DMS153 (cell line): ENCODE measurements at regions not wholly inside any gene's neighbourhood (a gene's known extent, or its start where the extent isn't known, plus 50 kb on each side); places are given as distances from the start of the nearest gene placed in this dataset.

Experiments
- DNase-seq: peaks from one replicate; lab custom pipeline; 2025; lab: John Stamatoyannopoulos, UW

- DNase-seq = no peak
These were observed 131.7 kb upstream of the NEO1 start for GRCh38 chr15:72920551-72920950.

- no peak for DNase-seq
These were observed 132.3 kb upstream of the NEO1 start for GRCh38 chr15:72919936-72920465.

DNA sequence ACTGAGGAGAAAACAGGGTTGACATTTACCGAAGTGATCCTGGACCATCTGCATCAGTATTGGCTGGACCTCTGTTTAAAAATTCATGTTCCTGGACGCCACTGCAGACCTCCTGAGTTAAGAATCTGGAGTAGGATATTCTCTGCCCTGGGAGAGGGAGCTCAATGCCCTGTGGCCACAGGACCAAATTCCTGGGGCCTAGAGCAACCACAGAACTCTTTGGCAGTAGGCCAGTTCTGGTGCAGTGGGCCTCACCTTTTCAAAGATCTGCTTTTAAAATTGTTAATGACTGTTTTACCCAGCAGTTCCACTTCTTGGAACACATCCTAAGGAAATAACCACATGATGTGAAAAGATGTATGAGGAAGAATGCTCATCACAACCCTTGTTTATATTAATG lies 133.3 kb upstream of the ADPGK start:
- no peak for DNase-seq

- no peak for DNase-seq
These were observed 132.8 kb upstream of the ADPGK start for GRCh38 chr15:72916378-72916777.

- no peak for DNase-seq
These were observed 132.3 kb upstream of the ADPGK start for GRCh38 chr15:72915843-72916242.

DNA sequence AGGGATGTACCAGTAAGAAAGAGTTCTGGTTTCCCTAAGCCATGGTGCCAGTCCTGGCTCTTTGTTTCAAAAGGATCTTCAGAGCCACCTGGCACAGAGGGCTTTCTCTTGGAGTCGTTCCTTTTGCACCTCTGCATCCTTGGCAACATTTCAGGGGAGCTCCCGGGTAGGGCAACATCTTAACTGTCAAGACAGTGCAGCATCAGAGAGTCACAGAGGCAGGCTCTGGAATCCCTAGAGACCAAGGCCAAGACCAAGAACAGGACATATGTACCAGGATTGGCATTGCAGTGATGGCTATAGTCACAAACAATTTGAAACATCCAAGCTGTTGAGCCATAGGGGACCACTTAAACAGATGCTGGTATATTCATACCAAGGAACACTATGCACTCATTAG lies 129.4 kb upstream of the ADPGK start:
- no peak for DNase-seq

DNA sequence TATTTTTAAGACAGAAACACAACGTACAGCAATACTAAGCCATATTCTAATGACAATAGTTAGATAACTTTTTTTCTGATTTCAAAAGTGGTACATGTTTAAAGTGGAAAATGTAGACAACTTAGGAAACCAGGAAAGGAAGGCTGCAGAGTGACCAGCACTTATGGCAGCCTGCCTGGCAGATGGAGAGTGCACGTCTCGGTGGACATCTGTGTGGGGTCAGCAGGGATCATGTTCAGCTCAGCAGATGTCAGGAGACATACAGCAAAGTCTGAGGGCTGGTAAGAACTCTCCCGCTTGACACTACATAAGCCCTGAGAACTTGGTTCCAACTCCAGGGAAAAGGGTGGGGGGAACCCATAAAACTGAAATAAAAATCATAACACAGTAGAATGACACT lies 128.6 kb upstream of the ADPGK start:
- DNase-seq = no peak

- DNase-seq = no peak
These were observed 128.1 kb upstream of the ADPGK start for GRCh38 chr15:72911626-72912025.

DNA sequence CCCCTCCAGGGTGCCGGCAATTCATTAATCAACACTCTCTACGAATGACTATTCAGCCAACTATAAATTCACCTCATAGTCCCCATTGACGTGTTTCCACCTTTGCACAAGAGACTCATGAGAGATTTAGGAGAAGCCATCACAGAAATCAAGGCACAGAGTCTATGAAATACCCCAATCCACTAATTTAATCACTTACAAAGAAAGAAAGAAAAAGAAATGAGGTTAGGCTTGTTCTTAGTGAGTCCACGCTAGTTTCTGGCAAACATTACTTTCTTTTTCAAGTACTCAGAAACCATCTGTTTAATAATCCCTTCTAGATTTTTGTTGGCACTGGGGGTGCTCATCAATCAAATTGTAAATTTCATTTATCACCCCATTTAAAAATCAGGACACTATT lies 125.2 kb upstream of the ADPGK start:
- no peak for DNase-seq

DNA sequence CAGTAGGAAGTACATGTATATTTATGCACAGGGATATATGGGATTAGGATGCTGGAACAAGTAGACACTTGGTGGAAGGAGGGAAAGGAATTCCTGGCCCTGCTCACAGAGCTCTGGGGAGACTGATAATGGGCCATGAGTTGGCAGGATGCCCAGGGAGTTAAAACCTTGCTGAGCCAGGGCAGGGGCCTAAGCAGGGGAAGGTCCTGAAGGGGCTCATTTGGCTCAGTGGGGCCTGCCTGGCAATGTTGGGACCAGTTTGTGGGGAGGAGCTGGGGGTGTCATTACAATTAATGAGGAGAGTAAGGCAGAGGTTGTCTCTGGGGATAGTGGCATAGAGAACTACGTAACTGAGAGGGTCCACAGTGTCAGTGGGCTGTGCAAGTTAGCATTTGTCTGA lies 124.2 kb upstream of the ADPGK start:
- DNase-seq = no peak

GRCh38 chr15:72902919-72903260 lies 119.3 kb upstream of the ADPGK start:
- no peak for DNase-seq

GRCh38 chr15:72902245-72902918 lies 118.8 kb upstream of the ADPGK start:
- DNase-seq = no peak

DNA sequence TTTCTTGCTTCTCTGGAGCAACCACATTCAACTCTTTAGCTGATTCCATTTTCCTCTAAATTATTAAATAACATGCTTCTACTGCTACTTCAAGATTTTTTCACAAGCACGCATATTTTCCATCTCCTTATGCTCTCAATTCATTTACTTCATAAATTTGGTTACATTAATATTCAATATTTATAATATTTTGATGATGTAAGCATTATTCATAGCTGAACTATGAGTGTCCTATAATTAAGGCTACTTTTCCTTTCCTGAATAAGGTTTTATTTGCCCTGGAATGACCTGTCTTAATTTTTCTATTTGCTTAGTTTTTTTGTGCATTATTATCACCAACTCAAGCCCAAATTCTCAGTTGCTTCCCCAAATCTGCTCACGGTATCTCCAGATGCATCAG lies 109.4 kb upstream of the ADPGK start:
- no peak for DNase-seq

GRCh38 chr15:72890043-72890442 lies 106.5 kb upstream of the ADPGK start:
- DNase-seq = no peak

- DNase-seq = no peak
These were observed 106.0 kb upstream of the ADPGK start for GRCh38 chr15:72889545-72889944.

- no peak for DNase-seq
These were observed 105.3 kb upstream of the ADPGK start for GRCh38 chr15:72888811-72889210.

DNA sequence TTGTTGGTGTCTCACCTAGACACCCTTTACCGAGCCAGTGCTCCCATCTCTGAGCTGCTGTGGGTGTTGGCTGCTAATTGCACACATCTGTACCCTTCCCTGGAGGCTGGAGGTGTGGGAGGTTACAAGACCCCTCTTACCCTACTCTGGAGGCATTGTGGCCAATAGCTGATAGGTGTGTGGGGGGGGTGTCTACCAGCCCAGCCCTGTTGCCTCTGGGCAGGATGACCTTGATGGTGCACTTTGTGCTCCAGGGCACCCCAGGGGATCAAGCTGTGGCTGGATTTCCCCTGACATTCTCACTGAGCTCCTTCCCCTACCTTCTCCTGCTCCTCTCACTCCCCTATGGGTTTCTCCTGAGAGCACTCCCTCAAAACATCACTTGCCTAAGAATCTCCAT lies 104.7 kb upstream of the ADPGK start:
- no peak for DNase-seq

- DNase-seq = no peak
These were observed 103.8 kb upstream of the ADPGK start for GRCh38 chr15:72887376-72887775.

GRCh38 chr15:72884311-72884710 lies 100.8 kb upstream of the ADPGK start:
- no peak for DNase-seq

- DNase-seq = no peak
These were observed 90.0 kb upstream of the ADPGK start for GRCh38 chr15:72873379-72874233.

GRCh38 chr15:72872066-72872845 lies 88.7 kb upstream of the ADPGK start:
- no peak for DNase-seq

- DNase-seq = no peak
These were observed 83.5 kb upstream of the ADPGK start for GRCh38 chr15:72866866-72867616.
